ENCODE measurements at regions not wholly inside any gene's neighbourhood (a gene's known extent, or its start where the extent isn't known, plus 50 kb on each side); places are given as distances from the start of the nearest gene placed in this dataset.

- no peak for TF ChIP-seq EZH2phosphoT487 (IDR thresholded peaks at IDR 0.05; ENCODE audit: borderline replicate concordance, low read depth, low read length)
- TF ChIP-seq, protein P1, sequence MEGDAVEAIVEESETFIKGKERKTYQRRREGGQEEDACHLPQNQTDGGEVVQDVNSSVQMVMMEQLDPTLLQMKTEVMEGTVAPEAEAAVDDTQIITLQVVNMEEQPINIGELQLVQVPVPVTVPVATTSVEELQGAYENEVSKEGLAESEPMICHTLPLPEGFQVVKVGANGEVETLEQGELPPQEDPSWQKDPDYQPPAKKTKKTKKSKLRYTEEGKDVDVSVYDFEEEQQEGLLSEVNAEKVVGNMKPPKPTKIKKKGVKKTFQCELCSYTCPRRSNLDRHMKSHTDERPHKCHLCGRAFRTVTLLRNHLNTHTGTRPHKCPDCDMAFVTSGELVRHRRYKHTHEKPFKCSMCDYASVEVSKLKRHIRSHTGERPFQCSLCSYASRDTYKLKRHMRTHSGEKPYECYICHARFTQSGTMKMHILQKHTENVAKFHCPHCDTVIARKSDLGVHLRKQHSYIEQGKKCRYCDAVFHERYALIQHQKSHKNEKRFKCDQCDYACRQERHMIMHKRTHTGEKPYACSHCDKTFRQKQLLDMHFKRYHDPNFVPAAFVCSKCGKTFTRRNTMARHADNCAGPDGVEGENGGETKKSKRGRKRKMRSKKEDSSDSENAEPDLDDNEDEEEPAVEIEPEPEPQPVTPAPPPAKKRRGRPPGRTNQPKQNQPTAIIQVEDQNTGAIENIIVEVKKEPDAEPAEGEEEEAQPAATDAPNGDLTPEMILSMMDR (conservative IDR thresholded peaks at IDR 0.05; ENCODE audit: low read length): no peak
Observed at GRCh38 chr5:86684222-86684621, 66.5 kb downstream of the COX7C start.

Data from OCI-LY7 (cell line).